Uterus (tissue), 2 donors: ENCODE measurements at regions not wholly inside any gene's neighbourhood (a gene's known extent, or its start where the extent isn't known, plus 50 kb on each side); places are given as distances from the start of the nearest gene placed in this dataset.

ENCODE experiments used
- POLR2A ChIP-seq, 2 donors: fragments of 450-650 bp; IDR thresholded peaks; one replicate each; pipeline ENCODE4 v1.6.1; 2016; ENCODE audit warnings: antibody characterized with exemption in 2 of 2, mild to moderate bottlenecking in 1 of 2, moderate library complexity in 1 of 2
- TF ChIP-seq, protein P1 (sequence below), 4 experiments: fragments of 200-600 bp in 2 of 4; fragments of 450-650 bp in 2 of 4; sonication (generic) in 2 of 4; IDR thresholded peaks; one replicate each; pipeline ENCODE4 v1.5.1; 2016 to 2019; ENCODE audit warnings: antibody characterized with exemption in 4 of 4, mild to moderate bottlenecking in 2 of 4, moderate library complexity in 1 of 4

DNA sequence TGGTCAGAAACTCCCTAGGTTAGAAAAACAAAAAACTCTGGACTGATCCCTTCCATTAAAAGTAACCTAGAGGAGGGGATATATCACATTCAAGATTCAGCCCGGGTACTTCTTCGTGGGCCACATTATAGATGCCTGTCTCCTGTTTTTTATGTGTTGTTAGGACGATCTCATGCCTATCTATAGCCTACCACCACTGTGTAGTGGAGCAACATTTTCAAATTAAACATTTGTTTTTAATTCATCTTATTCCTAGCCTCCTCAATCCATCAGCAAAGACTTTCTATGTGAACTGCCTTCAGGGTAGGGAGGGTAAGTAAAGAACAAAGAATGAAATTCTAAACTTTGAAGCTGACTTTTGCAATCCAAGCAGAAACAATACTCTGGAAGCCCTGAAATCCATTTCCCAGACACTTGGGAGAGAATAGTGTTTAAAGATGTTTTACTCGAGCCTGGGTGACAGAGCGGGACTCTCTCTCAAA, 379.4 kb downstream of the ANXA1 start:
- TF ChIP-seq, protein P1, sequence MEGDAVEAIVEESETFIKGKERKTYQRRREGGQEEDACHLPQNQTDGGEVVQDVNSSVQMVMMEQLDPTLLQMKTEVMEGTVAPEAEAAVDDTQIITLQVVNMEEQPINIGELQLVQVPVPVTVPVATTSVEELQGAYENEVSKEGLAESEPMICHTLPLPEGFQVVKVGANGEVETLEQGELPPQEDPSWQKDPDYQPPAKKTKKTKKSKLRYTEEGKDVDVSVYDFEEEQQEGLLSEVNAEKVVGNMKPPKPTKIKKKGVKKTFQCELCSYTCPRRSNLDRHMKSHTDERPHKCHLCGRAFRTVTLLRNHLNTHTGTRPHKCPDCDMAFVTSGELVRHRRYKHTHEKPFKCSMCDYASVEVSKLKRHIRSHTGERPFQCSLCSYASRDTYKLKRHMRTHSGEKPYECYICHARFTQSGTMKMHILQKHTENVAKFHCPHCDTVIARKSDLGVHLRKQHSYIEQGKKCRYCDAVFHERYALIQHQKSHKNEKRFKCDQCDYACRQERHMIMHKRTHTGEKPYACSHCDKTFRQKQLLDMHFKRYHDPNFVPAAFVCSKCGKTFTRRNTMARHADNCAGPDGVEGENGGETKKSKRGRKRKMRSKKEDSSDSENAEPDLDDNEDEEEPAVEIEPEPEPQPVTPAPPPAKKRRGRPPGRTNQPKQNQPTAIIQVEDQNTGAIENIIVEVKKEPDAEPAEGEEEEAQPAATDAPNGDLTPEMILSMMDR (IDR thresholded peaks at IDR 0.05) = no peak
- TF ChIP-seq POLR2A (IDR thresholded peaks at IDR 0.05) = no peak
